22Rv1 (cell line): ENCODE measurements at regions not wholly inside any gene's neighbourhood (a gene's known extent, or its start where the extent isn't known, plus 50 kb on each side); places are given as distances from the start of the nearest gene placed in this dataset.

Experiments used
- CTCF ChIP-seq: fragments of 450-650 bp; IDR thresholded peaks from 2 replicates; pipeline ENCODE4 v1.5.1; 2017; ENCODE audit warnings: mild to moderate bottlenecking
- ZFX ChIP-seq: fragments of 450-650 bp; IDR thresholded peaks from 2 replicates; pipeline ENCODE4 v1.6.1; 2017; ENCODE audit warnings: antibody characterized with exemption, borderline replicate concordance

DNA sequence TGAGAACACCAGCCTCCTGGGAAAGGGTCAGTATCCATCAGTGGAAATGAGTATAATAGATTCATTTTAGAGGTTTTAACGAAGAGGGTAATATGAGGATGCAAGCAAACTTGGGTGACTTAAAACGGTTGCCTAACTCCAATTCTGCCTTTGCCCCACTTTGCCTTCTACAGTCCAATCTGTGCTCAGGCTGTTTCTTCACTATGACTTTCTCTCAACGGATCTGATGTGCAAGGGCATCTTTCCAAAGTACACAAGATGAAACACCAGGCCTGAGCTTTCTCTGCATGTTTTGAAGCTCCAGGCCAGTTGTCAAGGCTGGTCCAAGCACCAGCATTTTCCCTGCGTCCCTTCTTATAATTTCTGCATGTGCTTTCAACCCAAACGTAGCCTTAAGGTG, 68.0 kb upstream of the TMEM164 start:
- TF ChIP-seq CTCF: no peak
- no peak for TF ChIP-seq ZFX
